Adipose tissue (tissue), 3 donors: ENCODE measurements at regions not wholly inside any gene's neighbourhood (a gene's known extent, or its start where the extent isn't known, plus 50 kb on each side); places are given as distances from the start of the nearest gene placed in this dataset.

Source experiments
- H3K27ac ChIP-seq: one replicate; pipeline ENCODE4 v1.5.1; 2013; ENCODE audit warnings: low read depth, low read length
- WGBS, 3 donors: extraction: QIAGEN DNeasy Blood & Tissue Kit; methylation state at CpG; one replicate each; pipeline ENCODE4 v1.1.7; 2013; 5-methylcytosine and 5-hydroxymethylcytosine counted together
- donor health status: healthy with polysubstance abuse.
- donor health status: Bipolar disorder and iron deficiency.
- donor health status: healthy.

- H3K27ac ChIP-seq: no peak overlapping the region
- 42 to 57% (median 43%) methylated on average over 5 of the region's 5 CpGs for WGBS, 3 donors
These were observed 114.8 kb upstream of the ATP6AP2 start for GRCh38 chrX:40465735-40466551.

GRCh38 chrX:40462795-40463194 is 118.0 kb upstream of the ATP6AP2 start:
- no peak overlapping the region for H3K27ac ChIP-seq
- WGBS, 3 donors: 62 to 75% (median 67%) methylated on average over 4 of the region's 4 CpGs

GRCh38 chrX:40460926-40461325 is 119.8 kb upstream of the ATP6AP2 start:
- 59 to 76% (median 68%) methylated on average over 5 of the region's 5 CpGs for WGBS, 3 donors
- H3K27ac ChIP-seq: no peak overlapping the region

- no peak overlapping the region for H3K27ac ChIP-seq
- 71 to 79% (median 78%) methylated on average over 4 to 5 of the region's 5 CpGs for WGBS, 3 donors
These were observed 121.1 kb upstream of the ATP6AP2 start for GRCh38 chrX:40459571-40460158.

- H3K27ac ChIP-seq: no peak overlapping the region
These were observed 123.4 kb upstream of the ATP6AP2 start for GRCh38 chrX:40457406-40457805.

DNA sequence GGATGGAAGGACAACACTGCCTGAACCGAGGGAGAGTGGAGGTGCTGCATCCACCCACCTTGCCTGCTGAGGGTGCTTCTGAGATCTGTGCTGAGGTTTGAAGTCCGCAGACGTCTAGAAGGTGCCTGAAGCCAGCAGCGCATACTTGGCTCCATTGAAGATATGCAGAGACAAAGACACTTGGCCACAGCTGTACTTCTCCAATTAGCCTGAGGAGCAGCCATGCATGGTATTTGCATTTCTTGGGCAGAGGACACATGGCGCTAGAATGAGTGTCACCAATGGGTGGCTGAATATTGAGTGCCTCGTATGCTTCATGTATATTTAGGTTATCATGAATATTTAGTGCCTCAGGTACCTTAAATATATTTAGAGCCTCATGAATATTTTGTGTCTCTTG is 128.7 kb upstream of the ATP6AP2 start:
- WGBS, 3 donors: 87 to 95% (median 93%) methylated on average over 6 of the region's 6 CpGs
- no peak overlapping the region for H3K27ac ChIP-seq

- no peak overlapping the region for H3K27ac ChIP-seq
- 59 to 72% (median 64%) methylated on average over 8 of the region's 8 CpGs for WGBS, 3 donors
These were observed 130.6 kb upstream of the ATP6AP2 start for GRCh38 chrX:40449956-40450706.

- WGBS, 3 donors: 79 to 87% (median 84%) methylated on average over 7 of the region's 7 CpGs
- no peak overlapping the region for H3K27ac ChIP-seq
These were observed 131.4 kb upstream of the ATP6AP2 start for GRCh38 chrX:40449396-40449795.

DNA sequence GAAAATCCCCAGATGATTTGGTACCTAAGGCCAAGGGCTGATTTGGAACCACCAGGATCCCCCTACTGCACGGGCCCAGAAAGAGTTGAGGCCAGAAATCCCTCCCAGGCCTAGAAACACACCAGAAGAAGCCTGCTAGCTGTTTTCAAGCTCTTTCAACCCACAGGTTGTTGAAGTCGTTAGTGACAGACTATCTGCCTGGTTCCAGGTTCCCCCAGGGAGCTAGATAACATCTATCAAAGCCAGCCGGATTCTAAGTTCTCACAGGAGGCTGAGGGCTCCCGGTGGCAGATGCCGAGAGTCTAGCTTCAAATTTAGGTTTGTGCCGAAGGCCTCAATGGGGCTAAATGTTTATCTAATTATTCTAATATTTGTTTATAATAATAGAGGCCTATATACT is 132.0 kb upstream of the ATP6AP2 start:
- H3K27ac ChIP-seq: no peak overlapping the region
- WGBS, 3 donors: 72 to 78% (median 77%) methylated on average over 6 of the region's 6 CpGs

DNA sequence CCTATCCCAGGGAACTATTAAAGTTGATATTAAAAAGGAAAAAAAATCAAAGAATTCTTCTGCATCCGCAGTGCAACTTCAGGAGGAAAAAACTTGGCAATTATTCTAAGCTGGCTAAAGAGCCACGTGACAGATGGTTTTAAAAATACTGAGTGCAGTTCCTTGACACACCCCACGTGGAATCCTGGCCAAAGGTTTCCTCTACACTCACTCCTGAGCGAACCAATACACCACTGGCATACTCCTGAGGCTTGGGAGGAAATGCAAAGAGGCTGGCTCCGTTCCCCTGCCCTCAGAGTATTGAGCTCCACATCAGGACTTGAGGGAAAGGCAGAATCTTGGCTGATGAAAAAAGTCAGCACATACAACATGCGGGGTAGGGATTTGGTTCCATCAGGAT is 133.8 kb upstream of the ATP6AP2 start:
- no peak overlapping the region for H3K27ac ChIP-seq
- WGBS, 3 donors: 39 to 71% (median 43%) methylated on average over 6 of the region's 6 CpGs

DNA sequence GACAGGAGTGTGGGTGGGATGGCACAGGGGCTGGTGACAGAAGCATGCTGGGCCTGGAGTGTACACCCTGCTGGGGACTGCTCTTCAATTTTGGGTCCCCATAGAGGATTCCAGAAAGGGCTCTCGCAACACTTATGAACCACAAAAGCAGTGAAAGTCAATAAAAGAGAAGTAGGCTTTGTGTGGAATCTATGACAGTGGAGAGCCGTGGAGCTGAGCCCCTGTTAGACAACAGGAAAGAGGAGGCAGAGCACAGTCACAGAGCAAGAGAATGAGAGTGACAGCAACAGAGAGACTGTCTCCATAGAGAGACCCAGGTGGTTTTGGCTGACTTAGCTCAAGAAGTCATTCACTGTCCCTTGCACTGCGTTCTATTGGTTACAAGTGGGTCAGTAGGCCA is 135.1 kb upstream of the ATP6AP2 start:
- 78 to 100% (median 79%) methylated on average over 3 of the region's 3 CpGs for WGBS, 3 donors

DNA sequence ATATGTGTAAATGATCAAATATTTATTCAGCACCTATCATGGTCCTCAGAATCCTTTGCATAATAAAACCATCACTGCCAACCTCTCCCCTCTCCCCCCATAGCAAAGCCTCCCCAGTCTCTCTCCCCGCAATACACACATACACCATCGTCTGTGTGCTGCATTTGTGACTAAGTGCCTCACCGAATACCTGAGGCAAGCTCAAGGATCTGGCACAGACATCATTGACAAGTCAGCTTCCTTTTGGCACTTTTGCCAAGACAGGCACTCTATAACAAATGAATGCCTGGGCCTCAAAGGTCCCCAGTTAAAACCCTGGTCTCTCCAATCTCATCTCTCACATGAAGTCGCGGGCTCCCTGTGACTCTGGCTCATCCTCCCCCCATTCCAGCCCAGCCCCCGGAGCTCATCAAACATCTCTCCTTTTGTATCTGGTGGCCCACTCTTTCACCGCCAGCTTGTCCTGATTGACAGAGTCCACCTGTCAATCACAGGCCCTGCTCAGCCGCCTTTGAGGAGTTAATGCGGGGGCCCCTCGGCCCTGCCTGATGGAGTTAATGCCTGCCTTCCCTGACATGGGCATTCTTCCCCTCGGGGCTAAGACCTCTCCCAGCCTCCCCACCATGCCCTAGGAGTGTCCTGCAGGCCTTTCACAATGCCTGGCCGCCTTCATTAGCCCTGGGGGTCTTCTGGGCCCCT is 135.8 kb upstream of the ATP6AP2 start:
- no peak overlapping the region for H3K27ac ChIP-seq
- WGBS, 3 donors: 80 to 93% (median 87%) methylated on average over 11 to 12 of the region's 12 CpGs

More for the DNA sequence above, 135.1 kb upstream of the ATP6AP2 start:
- no peak overlapping the region for H3K27ac ChIP-seq

DNA sequence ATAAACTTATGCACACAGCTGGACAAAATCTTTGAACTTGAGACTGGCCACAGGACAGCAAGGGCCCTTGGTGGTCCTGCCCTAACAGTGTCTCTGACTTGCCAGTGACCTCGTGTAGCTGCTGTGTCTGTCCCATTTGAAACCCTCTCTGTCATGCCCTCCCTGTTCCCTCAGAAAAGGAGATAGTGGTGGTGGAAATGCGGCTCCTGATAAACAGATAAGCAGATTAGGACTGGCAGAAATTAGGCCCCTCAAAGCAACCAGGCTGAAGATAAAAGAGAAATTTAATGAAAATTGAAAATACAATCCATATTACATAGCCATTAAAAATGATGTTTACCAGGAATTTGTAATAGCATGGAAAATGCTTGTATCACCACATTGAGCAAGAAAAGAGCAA is 136.6 kb upstream of the ATP6AP2 start:
- WGBS, 3 donors: 75 to 91% (median 83%) methylated on average over 2 of the region's 2 CpGs
- no peak overlapping the region for H3K27ac ChIP-seq

DNA sequence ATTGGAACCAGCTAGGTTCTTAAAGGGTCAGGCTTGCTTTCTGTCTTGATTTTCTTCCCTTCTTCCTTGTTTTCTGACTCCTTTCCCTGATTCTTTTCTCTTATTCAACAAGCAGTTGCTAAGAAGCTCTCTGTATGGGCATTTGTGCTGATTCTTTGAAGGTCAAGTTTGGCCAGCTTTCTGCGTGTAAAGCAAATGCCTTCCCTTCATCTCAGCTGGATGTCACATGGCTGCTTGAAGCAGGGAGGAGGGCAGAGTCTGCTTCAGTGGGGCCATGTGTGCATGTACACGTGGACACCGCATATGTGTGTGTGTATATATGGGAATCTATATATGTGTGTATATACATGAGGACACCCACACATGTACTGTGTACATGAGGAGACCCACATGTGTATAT is 139.9 kb upstream of the ATP6AP2 start:
- 46 to 86% (median 83%) methylated on average over 3 of the region's 3 CpGs for WGBS, 3 donors
- no peak overlapping the region for H3K27ac ChIP-seq

GRCh38 chrX:40439625-40440532 is 140.9 kb upstream of the ATP6AP2 start:
- 80 to 95% (median 82%) methylated on average over 9 of the region's 9 CpGs for WGBS, 3 donors
- no peak overlapping the region for H3K27ac ChIP-seq

DNA sequence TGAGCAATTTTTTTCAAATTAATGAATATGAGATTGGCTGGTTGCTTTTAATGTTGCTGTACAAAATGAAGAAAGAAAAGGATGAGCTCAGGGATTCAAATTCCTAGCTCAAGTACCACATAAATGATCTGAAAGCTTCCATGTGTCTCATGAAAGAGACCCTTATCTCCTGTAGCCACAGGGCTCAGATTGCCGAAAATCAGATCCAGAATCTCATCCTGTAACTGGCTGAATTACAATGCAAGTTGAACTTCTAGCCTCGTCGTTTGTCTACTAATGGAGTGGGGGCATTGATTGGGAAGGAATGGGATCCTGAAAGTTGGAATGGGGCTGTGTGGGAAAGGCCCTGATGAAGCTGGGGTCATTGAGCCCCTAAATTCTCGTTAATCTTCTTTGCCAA is 143.4 kb upstream of the ATP6AP2 start:
- WGBS, 3 donors: 79 to 91% (median 88%) methylated on average over 4 of the region's 4 CpGs
- no peak overlapping the region for H3K27ac ChIP-seq

GRCh38 chrX:40434947-40435346 is 145.8 kb upstream of the ATP6AP2 start:
- 21 to 32% (median 30%) methylated on average over 14 of the region's 14 CpGs for WGBS, 3 donors
- no peak overlapping the region for H3K27ac ChIP-seq

- H3K27ac ChIP-seq: no peak overlapping the region
- WGBS, 3 donors: 74 to 89% (median 79%) methylated on average over 6 of the region's 6 CpGs
These were observed 146.3 kb upstream of the ATP6AP2 start for GRCh38 chrX:40434443-40434842.
